ENCODE measurements at regions not wholly inside any gene's neighbourhood (a gene's known extent, or its start where the extent isn't known, plus 50 kb on each side); places are given as distances from the start of the nearest gene placed in this dataset.

DNA sequence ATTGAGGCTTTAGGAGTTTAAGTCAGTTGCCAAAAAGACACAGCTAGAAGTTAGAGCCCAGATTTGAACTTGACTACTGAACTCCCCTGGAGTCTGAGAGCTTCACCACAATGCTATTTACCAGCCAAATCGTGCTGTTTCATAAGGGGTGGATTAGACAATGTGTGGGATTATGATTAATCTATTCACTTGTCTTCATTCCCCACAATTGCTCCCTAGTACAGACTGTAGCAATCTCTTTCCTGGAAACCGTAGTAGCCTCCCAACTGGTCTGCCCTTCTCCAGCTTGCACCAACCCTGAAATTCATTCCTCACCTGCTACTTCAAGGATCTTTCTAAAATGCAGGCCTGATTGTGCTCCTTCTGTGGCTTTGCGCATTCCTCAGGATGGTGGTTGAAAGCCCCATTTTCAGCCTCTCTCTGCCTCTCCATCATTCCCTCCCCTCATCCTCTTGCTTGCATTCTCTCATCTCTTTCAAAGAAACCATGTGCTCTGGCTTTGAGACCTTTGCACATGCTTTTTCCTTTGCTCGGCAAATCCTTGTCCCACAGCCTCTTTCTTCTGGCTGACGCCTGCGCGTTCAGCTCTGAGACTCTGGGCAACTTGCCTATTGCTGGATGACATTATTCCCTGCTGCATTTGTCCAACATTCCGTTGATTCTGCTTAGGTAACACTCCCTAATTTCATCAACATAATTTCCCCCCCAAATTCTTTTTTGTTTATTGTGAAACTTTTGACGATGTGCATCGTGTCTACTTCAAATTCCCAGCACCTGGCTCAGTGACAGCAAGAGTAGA is 145.1 kb downstream of the ADRA2A start:
- Histone ChIP-seq H3K4me1 (replicated peaks; ENCODE audit: insufficient read depth) (no peaks in the 10 kb centered on the region), H3K27me3 (ENCODE audit: insufficient read depth, low read depth) (no peaks in the 10 kb centered on the region), H2AFZ (no peak overlapping the region), H3K9me2 (ENCODE audit: insufficient read depth) (no peaks in the 10 kb centered on the region), H3F3A (ENCODE audit: insufficient read depth, low read depth) (no peaks in the 10 kb centered on the region), H3K9me3 (ENCODE audit: insufficient read depth, low read depth) (no peaks in the 10 kb centered on the region), H4K20me1 (ENCODE audit: insufficient read depth) (no peaks in the 10 kb centered on the region), H3K4me2 (no peak overlapping the region), H3K79me2 (ENCODE audit: low read depth) (no peaks in the 10 kb centered on the region), H3K36me3 (ENCODE audit: low read depth) (no peaks in the 10 kb centered on the region), H3K27ac (no peak overlapping the region), H3K4me3 (no peak overlapping the region)
- no TSS peak for BruUV-seq (replicated peaks)
- no peak for TF ChIP-seq EZH2 (IDR thresholded peaks at IDR 0.05; ENCODE audit: low read depth)
- TF ChIP-seq, protein P1, sequence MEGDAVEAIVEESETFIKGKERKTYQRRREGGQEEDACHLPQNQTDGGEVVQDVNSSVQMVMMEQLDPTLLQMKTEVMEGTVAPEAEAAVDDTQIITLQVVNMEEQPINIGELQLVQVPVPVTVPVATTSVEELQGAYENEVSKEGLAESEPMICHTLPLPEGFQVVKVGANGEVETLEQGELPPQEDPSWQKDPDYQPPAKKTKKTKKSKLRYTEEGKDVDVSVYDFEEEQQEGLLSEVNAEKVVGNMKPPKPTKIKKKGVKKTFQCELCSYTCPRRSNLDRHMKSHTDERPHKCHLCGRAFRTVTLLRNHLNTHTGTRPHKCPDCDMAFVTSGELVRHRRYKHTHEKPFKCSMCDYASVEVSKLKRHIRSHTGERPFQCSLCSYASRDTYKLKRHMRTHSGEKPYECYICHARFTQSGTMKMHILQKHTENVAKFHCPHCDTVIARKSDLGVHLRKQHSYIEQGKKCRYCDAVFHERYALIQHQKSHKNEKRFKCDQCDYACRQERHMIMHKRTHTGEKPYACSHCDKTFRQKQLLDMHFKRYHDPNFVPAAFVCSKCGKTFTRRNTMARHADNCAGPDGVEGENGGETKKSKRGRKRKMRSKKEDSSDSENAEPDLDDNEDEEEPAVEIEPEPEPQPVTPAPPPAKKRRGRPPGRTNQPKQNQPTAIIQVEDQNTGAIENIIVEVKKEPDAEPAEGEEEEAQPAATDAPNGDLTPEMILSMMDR (conservative IDR thresholded peaks at IDR 0.05) = no peak
- intact Hi-C loops (cut with micrococcal nuclease; ENCODE audit: unreplicated experiment) = no loop called here
- no peak for DNase-seq
- POLR2A ChIA-PET (ENCODE audit: unreplicated experiment) = no interaction called here
- CTCF ChIA-PET = no interaction called here

DNA sequence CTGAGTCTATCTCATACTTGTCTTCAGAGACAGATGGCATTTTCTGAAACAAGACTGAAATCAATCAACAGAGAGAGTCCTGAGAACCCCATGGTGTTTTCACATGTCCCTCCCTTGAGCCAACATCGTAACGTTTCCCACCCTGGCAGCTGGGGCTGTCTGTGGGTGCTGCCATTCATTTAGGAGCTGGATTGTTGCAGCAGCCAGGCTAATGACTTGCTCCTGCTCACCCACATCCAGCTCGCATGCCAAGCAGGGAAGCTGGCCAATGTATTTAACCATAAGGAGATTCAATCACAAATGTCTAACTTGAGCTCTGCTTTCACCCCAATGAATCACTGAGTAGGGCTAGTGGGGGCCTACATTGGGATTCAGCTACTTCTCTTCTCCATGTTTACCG is 146.1 kb downstream of the ADRA2A start:
- no peaks in the 10 kb centered on the region for H3K9me2 ChIP-seq (ENCODE audit: insufficient read depth)
- no peak for TF ChIP-seq EZH2 (IDR thresholded peaks at IDR 0.05; ENCODE audit: low read depth)
- TF ChIP-seq, protein P1 (conservative IDR thresholded peaks at IDR 0.05) = no peak
- H3K36me3 ChIP-seq (ENCODE audit: low read depth) = no peaks in the 10 kb centered on the region
- H3K9me3 ChIP-seq (ENCODE audit: insufficient read depth, low read depth) = no peaks in the 10 kb centered on the region
- intact Hi-C loops (cut with micrococcal nuclease; ENCODE audit: unreplicated experiment) = no loop called here
- H3K4me1 ChIP-seq (replicated peaks; ENCODE audit: insufficient read depth) = no peaks in the 10 kb centered on the region
- no peaks in the 10 kb centered on the region for H3F3A ChIP-seq (ENCODE audit: insufficient read depth, low read depth)
- no peak overlapping the region for H3K4me2 ChIP-seq
- no peaks in the 10 kb centered on the region for H3K27me3 ChIP-seq (ENCODE audit: insufficient read depth, low read depth)
- BruUV-seq (replicated peaks) = no TSS peak
- no peak overlapping the region for H2AFZ ChIP-seq
- H3K79me2 ChIP-seq (ENCODE audit: low read depth) = no peaks in the 10 kb centered on the region
- no peaks in the 10 kb centered on the region for H4K20me1 ChIP-seq (ENCODE audit: insufficient read depth)
- DNase-seq = no peak
- no peak overlapping the region for H3K27ac ChIP-seq
- CTCF ChIA-PET = no interaction called here
- H3K4me3 ChIP-seq = no peak overlapping the region
- POLR2A ChIA-PET (ENCODE audit: unreplicated experiment) = no interaction called here

DNA sequence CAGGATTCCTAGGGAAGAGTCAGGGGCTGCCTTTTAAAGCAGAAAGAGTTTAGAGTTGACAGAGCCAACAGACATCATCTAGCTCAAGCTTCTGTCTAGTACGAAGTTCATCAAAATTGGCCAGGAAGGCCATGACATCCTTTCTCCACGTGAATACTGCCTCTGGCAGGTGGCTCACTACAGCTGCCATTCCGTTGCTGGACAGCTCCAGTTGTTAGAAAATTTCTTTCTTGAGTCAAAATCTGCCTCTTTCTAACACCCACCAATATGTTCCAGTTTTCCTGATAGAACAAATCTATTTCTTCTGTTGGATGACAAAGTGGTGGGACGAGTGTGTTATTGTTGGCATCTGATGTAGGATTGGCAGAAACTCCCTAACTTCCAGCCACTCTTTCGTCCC is 154.9 kb downstream of the ADRA2A start:
- no peak overlapping the region for H3K4me3 ChIP-seq
- no TSS peak for BruUV-seq (replicated peaks)

More for the DNA sequence above, 154.9 kb downstream of the ADRA2A start:
- no peaks in the 10 kb centered on the region for H3K9me2 ChIP-seq (ENCODE audit: insufficient read depth)
- H3K27ac ChIP-seq = no peak overlapping the region
- H4K20me1 ChIP-seq (ENCODE audit: insufficient read depth) = no peaks in the 10 kb centered on the region
- H3K36me3 ChIP-seq (ENCODE audit: low read depth) = no peaks in the 10 kb centered on the region
- no peaks in the 10 kb centered on the region for H3K79me2 ChIP-seq (ENCODE audit: low read depth)
- intact Hi-C loops (cut with micrococcal nuclease; ENCODE audit: unreplicated experiment) = no loop called here
- H3K4me2 ChIP-seq = no peak overlapping the region
- no peaks in the 10 kb centered on the region for H3F3A ChIP-seq (ENCODE audit: insufficient read depth, low read depth)
- no peaks in the 10 kb centered on the region for H3K9me3 ChIP-seq (ENCODE audit: insufficient read depth, low read depth)
- ChIA-PET POLR2A (ENCODE audit: unreplicated experiment) (no interaction called here), CTCF (no interaction called here)
- H3K4me1 ChIP-seq (replicated peaks; ENCODE audit: insufficient read depth) = no peaks in the 10 kb centered on the region
- no peaks in the 10 kb centered on the region for H3K27me3 ChIP-seq (ENCODE audit: insufficient read depth, low read depth)
- DNase-seq = no peak
- H2AFZ ChIP-seq = no peak overlapping the region
- TF ChIP-seq, protein P1 (conservative IDR thresholded peaks at IDR 0.05) = no peak
- TF ChIP-seq EZH2 (IDR thresholded peaks at IDR 0.05; ENCODE audit: low read depth) = no peak
